GM12875 (cell line): ENCODE measurements at regions not wholly inside any gene's neighbourhood (a gene's known extent, or its start where the extent isn't known, plus 50 kb on each side); places are given as distances from the start of the nearest gene placed in this dataset.

ENCODE experiments used
- H3K4me3 ChIP-seq: one replicate; pipeline ENCODE4 v1.5.1; 2011; ENCODE audit warnings: low read depth, low read length, control low read depth
- CTCF ChIP-seq: IDR thresholded peaks from 2 replicates; pipeline ENCODE4 v1.5.1; 2011; ENCODE audit warnings: low read depth, mild to moderate bottlenecking, control low read depth, inconsistent platforms, low read length, moderate library complexity, borderline replicate concordance; ENCODE audit not compliant: insufficient read depth

DNA sequence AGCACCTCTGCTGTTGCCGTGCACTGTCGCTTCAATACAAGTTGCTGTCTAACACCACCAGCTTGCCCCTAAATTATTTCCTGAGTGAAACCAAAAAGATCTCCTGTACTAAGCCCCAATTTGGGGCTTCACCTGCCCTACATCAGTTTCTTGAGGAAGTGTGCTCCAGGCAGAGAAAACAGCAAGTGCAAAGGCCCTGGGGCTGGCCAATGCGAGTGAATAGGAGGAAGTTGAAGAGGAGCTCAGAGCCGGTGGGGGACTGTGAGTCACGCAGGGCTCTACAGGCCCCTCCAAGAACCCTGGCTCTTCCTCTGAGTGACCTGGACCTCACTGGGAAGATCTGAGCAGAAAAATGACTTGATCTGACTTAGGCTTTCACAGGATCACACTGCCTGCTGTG lies 117.2 kb downstream of the IPO8 start:
- TF ChIP-seq CTCF = no peak
- no peak overlapping the region for H3K4me3 ChIP-seq

DNA sequence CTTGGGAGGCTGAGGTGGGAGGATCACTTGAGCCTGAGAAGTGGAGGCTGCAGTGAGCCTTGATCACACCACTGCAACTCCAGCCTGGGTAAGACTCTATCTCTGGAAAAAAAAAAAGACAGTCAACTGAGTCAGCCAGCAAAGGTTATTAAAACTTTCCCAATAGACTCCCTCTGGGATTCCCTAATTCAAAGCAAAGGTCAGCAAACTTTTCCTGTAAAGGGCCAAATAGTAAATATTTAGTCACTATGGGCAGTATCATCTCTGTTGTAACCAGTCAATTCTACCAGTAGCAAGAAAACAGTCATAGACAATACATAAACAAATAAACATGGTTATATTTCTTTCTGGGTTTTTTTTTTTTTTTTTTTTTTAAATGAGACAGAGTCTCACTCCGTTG lies 122.5 kb downstream of the IPO8 start:
- H3K4me3 ChIP-seq = no peak overlapping the region
- TF ChIP-seq CTCF = no peak

DNA sequence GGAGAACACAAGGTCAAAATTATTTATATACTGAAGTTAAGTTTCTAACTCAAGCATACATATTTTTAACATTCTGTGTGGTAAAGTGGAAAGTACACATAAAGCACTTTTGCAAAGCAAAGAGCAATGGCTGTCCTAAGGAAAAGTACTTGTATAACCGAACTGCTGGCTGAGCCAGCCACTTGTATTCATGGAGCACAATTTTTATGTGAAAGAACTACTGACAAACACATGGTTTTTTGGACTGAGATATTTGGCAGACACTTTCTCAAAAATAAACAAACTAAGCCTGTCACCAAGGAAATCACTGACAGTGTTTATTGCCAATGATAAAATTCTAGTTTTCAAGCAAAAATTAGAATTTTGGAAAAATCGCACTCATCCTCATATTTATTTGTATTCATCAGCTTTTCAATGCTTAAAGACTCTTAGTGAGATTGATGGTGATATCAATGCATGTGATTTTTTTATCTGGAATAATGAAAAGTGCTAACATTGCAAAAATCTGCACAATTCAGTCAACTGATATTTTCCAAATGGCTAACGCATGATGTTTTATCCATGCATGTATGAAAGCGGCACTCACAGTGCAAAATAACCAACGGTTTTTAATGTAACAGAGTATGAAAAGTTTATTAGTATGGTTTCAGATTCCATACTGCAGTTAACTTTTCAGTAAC lies 125.3 kb downstream of the IPO8 start:
- TF ChIP-seq CTCF = no peak
- H3K4me3 ChIP-seq = no peak overlapping the region

GRCh38 chr12:30569426-30569825 lies 126.2 kb downstream of the IPO8 start:
- no peak overlapping the region for H3K4me3 ChIP-seq

DNA sequence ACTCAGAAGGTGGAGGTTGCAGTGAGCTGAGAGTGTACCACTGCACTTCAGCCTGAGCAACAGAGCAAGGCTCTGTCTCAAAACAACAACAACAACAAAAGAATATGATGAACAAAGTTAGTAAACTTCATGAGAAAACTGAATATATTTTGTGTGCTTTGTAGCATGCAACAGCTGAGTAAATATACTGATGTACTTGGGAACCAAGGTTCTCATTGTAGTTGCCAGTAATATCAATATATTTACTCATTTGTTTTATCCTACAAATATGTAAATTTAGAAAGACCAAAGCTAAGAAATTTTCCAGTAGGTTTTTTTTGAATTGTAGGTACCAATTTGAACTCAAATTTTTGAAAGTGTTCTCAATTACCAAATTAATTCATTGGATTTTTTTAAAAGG lies 127.2 kb downstream of the IPO8 start:
- TF ChIP-seq CTCF = no peak

More at GRCh38 chr12:30569426-30569825, 126.2 kb downstream of the IPO8 start:
- TF ChIP-seq CTCF = no peak

GRCh38 chr12:30567082-30567481 lies 128.6 kb downstream of the IPO8 start:
- H3K4me3 ChIP-seq = no peak overlapping the region
- TF ChIP-seq CTCF = no peak

More for the DNA sequence above, 127.2 kb downstream of the IPO8 start:
- no peak overlapping the region for H3K4me3 ChIP-seq

DNA sequence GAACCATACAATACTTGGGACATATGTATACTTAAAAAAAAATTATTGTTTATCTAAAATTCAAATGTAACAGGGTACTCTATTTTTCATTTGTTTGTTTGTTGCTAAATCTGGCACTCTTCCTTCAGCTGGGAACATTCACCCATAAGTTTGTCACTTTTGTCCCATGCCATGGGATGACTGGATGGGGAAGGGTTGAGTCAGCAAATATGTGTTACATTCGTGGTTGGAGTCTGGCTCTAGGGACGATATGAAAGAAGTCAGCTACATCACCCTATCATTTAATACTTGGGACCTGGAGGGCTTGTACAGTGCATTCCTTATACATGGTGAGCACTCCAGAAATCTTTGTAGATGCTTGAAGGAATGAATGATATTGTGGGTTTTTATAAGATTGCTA lies 131.3 kb downstream of the IPO8 start:
- no peak for TF ChIP-seq CTCF
- H3K4me3 ChIP-seq = no peak overlapping the region
